ENCODE measurements at regions not wholly inside any gene's neighbourhood (a gene's known extent, or its start where the extent isn't known, plus 50 kb on each side); places are given as distances from the start of the nearest gene placed in this dataset.

DNA sequence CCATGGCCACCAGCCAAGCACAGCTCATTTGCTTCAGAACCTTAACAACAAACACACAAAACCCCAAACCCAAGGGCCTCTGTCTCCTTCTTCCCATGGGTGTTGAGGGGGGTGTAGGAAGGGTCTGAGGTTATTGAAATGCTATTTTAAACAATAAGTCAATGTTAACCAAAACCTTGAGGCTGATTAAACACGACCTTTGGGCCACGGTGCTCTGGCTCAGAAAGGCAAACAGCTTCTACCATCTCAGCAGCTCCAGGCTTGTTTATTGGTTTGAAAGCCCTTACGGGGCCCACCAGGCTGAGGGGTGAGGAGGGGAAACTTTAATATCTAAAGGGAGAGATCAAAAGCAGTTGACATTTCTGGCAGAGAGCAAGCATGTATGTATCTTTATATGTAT is 185.7 kb upstream of the IRX6 start:
- no peak for DNase-seq (ENCODE audit: extremely low read depth in 1 of 11, low read depth in 9 of 11, low spot score in 4 of 11)

GRCh38 chr16:55142405-55142804 is 181.6 kb upstream of the IRX6 start:
- DNase-seq (ENCODE audit: extremely low read depth in 1 of 11, low read depth in 9 of 11, low spot score in 4 of 11): no peak

DNA sequence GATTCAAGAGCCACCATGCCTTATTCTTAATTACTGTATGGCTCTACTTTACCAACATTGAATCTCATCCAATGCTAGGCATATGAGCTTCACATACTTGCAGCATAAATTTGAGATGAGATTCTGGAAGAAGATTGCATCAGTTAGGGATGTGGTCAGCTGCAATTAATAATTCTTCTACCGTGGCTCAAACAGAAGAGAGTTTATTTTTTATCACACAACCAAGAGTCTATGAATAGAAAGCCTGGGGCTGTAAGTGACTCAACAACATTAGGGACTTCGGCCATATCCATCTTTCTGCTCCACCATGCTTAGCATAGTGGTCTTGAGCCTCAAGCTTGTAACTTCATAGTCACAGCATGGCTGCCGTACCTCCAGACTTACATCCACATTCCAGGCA is 179.4 kb upstream of the IRX6 start:
- DNase-seq (ENCODE audit: extremely low read depth in 1 of 11, low read depth in 9 of 11, low spot score in 4 of 11): no peak

GRCh38 chr16:55145771-55146603 is 178.0 kb upstream of the IRX6 start:
- no peak for DNase-seq (ENCODE audit: extremely low read depth in 1 of 11, low read depth in 9 of 11, low spot score in 4 of 11)

GRCh38 chr16:55146966-55147365 is 177.0 kb upstream of the IRX6 start:
- no peak for DNase-seq (ENCODE audit: extremely low read depth in 1 of 11, low read depth in 9 of 11, low spot score in 4 of 11)

- no peak for DNase-seq (ENCODE audit: extremely low read depth in 1 of 11, low read depth in 9 of 11, low spot score in 4 of 11)
These were observed 176.6 kb upstream of the IRX6 start for GRCh38 chr16:55147396-55147795.

GRCh38 chr16:55149622-55150021 is 174.4 kb upstream of the IRX6 start:
- DNase-seq (ENCODE audit: extremely low read depth in 1 of 11, low read depth in 9 of 11, low spot score in 4 of 11): no peak

GRCh38 chr16:55151561-55152305 is 172.3 kb upstream of the IRX6 start:
- DNase-seq (ENCODE audit: extremely low read depth in 1 of 11, low read depth in 9 of 11, low spot score in 4 of 11): no peak

DNA sequence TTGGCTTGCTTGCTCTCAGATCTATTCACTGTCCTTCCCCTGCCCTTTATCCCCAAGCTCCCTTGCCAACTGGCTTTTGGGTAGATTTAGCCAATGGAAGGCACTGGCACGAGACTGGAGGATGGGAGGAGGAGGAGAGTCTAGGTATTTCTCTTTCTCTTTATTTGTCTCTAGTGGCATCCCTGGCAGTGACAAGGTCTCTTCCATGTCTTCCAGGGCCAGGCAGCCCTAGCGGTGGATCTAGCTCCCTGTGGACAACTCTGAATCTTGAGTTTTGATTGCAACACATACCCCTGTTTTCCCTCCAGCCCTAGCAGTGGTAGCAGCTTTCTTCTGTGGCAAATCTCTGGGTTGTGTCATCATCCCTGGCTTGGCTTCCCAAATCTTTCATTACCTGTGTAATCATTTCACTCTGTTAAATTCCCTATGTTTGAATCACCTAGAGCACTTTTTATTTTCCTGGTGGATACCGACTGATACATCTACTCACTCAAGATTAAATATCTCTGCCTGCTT is 171.1 kb upstream of the IRX6 start:
- no peak for DNase-seq (ENCODE audit: extremely low read depth in 1 of 11, low read depth in 9 of 11, low spot score in 4 of 11)

DNA sequence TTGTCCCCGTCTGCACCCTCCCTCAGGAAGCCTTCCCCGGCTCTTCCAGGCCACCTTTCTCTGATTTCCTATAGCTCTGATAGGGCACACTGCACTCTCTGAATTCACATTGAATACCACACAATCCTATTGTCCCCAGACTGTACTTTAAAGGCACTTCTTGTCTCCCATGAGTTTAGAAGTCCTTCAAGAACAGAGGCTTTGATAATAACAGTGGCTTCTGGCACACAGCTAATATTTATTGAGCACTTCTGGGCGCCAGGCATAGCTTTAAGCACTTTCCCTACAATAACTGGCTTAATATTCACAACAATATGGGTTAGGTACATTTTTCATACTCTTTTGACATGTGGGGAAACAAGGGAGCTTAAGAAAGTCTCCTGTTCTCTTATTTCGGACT is 169.7 kb upstream of the IRX6 start:
- DNase-seq (ENCODE audit: extremely low read depth in 1 of 11, low read depth in 9 of 11, low spot score in 4 of 11): no peak

GRCh38 chr16:55154956-55155355 is 169.0 kb upstream of the IRX6 start:
- no peak for DNase-seq (ENCODE audit: extremely low read depth in 1 of 11, low read depth in 9 of 11, low spot score in 4 of 11)

DNA sequence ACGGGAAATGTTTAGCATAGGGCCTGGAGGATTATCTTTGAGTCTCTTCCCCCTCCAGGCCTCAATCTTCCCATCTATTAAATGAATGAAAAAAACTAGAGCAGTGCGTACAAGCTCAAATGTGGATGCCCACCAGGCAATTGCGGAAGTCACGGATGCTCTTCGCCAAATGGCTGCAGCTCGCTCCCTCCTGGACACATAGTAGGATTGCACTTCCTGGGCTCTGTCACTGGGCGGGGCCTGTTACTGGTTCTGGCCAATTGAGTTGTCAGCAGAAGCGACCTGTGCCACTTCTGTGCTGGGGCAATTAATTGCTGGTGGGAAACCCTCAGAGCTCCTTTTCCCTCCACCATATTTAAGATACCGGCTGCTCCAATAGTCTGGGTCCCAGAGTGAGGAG is 168.2 kb upstream of the IRX6 start:
- DNase-seq (ENCODE audit: extremely low read depth in 1 of 11, low read depth in 9 of 11, low spot score in 4 of 11): no peak

DNA sequence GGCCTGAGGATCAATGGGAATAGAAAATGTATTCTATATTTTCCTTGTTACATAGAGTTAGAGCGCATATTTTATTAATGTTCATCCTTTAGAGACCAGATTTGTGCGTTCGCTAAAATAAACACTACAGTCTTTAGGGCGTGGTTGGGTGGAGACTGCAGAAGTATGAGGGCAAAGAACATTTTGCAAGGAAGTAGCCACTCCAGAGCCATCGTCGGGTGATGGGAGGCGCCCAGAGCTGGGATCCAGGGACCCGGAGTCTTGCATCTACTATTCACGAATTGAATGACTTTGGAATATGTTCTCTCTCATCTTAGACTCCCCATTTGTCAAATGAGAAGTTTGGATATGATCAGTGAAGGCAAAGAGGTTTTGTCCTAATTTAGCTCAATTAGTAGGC is 154.2 kb upstream of the IRX6 start:
- DNase-seq (ENCODE audit: extremely low read depth in 1 of 11, low read depth in 9 of 11, low spot score in 4 of 11): no peak

- DNase-seq (ENCODE audit: extremely low read depth in 1 of 11, low read depth in 9 of 11, low spot score in 4 of 11): no peak
These were observed 152.8 kb upstream of the IRX6 start for GRCh38 chr16:55171241-55171640.

DNA sequence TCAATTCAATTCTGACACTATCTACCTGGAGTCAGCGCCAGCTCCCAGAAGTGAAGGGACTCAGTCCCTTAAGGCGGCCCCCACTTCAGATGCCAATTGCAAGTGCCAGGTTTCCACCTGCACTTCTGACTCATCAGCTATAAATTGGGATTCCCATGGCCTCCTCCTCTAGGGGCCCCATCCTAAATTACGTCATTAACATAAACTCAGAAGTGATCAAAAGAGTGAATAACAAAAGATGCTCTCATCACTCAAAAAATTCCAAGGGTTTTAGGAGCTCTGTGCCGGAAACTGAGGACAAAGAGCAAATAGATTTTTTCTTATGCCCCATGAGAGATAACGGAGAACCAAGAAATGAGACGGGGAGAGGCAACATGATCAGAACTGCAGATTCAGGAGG is 148.6 kb upstream of the IRX6 start:
- DNase-seq (ENCODE audit: extremely low read depth in 1 of 11, low read depth in 9 of 11, low spot score in 4 of 11): no peak

DNA sequence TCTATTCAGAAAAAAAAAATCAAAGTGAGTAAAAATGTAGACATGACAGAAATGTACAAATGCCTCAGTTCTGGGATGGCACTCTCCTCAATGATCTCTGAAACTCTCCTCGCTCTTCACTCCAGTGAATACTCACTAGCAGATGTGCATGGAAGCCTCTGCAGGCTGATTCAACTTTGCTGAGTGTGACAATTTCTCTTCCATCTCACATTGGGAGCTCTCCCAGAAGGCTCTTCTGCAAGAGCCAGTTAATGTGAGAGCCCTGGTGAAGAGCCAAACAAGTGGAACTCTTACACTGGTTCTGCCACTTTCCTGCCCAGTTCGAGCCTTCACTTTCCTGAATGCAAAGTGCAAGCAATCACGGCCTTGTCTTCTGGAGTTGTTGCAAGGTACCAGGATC is 147.1 kb upstream of the IRX6 start:
- no peak for DNase-seq (ENCODE audit: extremely low read depth in 1 of 11, low read depth in 9 of 11, low spot score in 4 of 11)

DNA sequence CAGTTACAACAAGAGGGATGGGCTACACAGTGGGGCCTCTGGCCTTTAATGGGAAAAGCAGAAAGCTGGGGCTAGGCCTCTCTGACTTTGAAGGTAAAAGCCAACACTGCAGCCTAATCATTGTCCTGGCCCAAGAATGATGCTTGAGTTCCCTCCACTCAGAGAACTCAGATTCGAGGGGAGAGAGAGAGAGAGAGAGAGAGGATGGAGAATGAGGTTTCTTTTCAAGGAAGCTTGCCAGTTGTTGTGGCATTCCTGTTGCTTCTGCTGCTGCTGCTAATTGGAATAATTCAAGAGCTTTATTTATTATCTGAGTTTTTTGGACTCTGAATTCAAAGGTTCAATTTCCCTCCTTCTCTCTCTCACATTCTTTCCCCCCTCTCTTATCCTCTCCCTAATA is 144.6 kb upstream of the IRX6 start:
- no peak for DNase-seq (ENCODE audit: extremely low read depth in 1 of 11, low read depth in 9 of 11, low spot score in 4 of 11)

GRCh38 chr16:55179852-55180585 is 144.0 kb upstream of the IRX6 start:
- DNase-seq (ENCODE audit: extremely low read depth in 1 of 11, low read depth in 9 of 11, low spot score in 4 of 11): no peak

DNA sequence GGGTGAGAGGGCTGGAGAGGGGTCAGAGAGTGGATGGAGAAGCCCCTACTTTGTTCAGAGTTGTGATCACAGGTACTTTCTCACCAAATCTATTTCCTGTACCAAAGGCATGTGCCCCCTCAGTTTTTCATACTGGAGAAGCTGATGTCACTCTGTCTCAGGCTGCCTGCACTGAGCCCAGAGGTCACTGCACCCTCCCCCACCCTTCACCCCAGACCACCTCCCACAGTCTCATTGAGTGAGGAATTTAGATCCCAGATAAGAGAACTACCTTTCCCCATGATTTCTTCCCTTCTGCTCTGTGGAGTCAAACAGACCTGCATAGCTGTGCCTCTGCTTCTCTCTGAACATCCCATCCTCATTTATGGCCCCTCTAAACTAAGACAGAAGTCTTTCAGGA is 140.0 kb upstream of the IRX6 start:
- DNase-seq (ENCODE audit: extremely low read depth in 1 of 11, low read depth in 9 of 11, low spot score in 4 of 11): no peak

DNA sequence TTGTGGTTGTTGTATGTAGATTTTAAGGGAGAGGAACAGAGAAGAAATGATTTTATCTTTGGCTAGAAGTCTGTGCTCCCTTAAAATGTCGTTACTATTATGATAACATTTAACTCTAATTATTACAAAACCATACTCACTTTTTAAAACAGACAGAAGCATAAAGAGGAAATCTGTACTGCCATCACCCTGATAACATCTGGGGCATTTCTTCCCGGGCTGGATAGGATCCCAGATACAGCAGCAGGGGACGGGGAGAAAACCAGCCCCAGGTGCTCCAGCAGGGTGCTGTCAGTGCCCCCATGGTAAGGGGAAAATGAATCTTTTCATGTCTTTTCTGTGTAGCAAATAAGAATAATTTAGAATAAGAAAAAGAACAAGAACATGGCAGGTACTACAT is 139.4 kb upstream of the IRX6 start:
- DNase-seq (ENCODE audit: extremely low read depth in 1 of 11, low read depth in 9 of 11, low spot score in 4 of 11): no peak
